Tongue (tissue), 1 donor: ENCODE measurements at regions not wholly inside any gene's neighbourhood (a gene's known extent, or its start where the extent isn't known, plus 50 kb on each side); places are given as distances from the start of the nearest gene placed in this dataset.
"Not testable (repeated sequence)": the region's sequence is repeated elsewhere in the genome, so short reads cannot be mapped to it uniquely, and the experiment has no call there.

Experiments
- DNase-seq: peaks from one replicate; pipeline ENCODE4 v3.0.0-alpha.2; 2015

GRCh38 chr21:19529031-19529430, 1125.4 kb upstream of the TMPRSS15 start:
- DNase-seq: peak; percentile 7

GRCh38 chr21:19535356-19535755, 1131.8 kb upstream of the TMPRSS15 start:
- DNase-seq: no peak

- DNase-seq: no peak
These were observed 1133.5 kb upstream of the TMPRSS15 start for GRCh38 chr21:19537116-19537515.

GRCh38 chr21:19540287-19540686, 1136.7 kb upstream of the TMPRSS15 start:
- peak; percentile 13 for DNase-seq

GRCh38 chr21:19541602-19542001, 1138.0 kb upstream of the TMPRSS15 start:
- no peak for DNase-seq

- DNase-seq: not testable (repeated sequence)
These were observed 1140.9 kb upstream of the TMPRSS15 start for GRCh38 chr21:19544493-19544892.

- peak; percentile 9 for DNase-seq
These were observed 1144.6 kb upstream of the TMPRSS15 start for GRCh38 chr21:19547951-19548840.

- DNase-seq: no peak
These were observed 1150.5 kb upstream of the TMPRSS15 start for GRCh38 chr21:19553919-19554615.

- no peak for DNase-seq
These were observed 1153.5 kb upstream of the TMPRSS15 start for GRCh38 chr21:19557046-19557445.

GRCh38 chr21:19557488-19557887, 1153.9 kb upstream of the TMPRSS15 start:
- DNase-seq: no peak

GRCh38 chr21:19565587-19565986, 1162.0 kb upstream of the TMPRSS15 start:
- DNase-seq: no peak

- DNase-seq: no peak
These were observed 1163.4 kb upstream of the TMPRSS15 start for GRCh38 chr21:19566975-19567374.

GRCh38 chr21:19577381-19577780, 1173.8 kb upstream of the TMPRSS15 start:
- no peak for DNase-seq

GRCh38 chr21:19590044-19590443, 1186.5 kb upstream of the TMPRSS15 start:
- DNase-seq: no peak

GRCh38 chr21:19603011-19603593, 1199.5 kb upstream of the TMPRSS15 start:
- peak; percentile 21 for DNase-seq

- DNase-seq: peak; percentile 31
These were observed 1204.6 kb upstream of the TMPRSS15 start for GRCh38 chr21:19608101-19608621.

- no peak for DNase-seq
These were observed 1206.0 kb upstream of the TMPRSS15 start for GRCh38 chr21:19609611-19610010.

GRCh38 chr21:19621837-19622496, 1218.4 kb upstream of the TMPRSS15 start:
- no peak for DNase-seq

- DNase-seq: no peak
These were observed 1237.4 kb upstream of the TMPRSS15 start for GRCh38 chr21:19640964-19641363.

GRCh38 chr21:19648391-19648790, 1244.8 kb upstream of the TMPRSS15 start:
- no peak for DNase-seq

GRCh38 chr21:19683492-19683891, 1279.9 kb upstream of the TMPRSS15 start:
- no peak for DNase-seq

- no peak for DNase-seq
These were observed 1280.7 kb upstream of the TMPRSS15 start for GRCh38 chr21:19684328-19684727.
